ENCODE measurements at regions not wholly inside any gene's neighbourhood (a gene's known extent, or its start where the extent isn't known, plus 50 kb on each side); places are given as distances from the start of the nearest gene placed in this dataset.

DNA sequence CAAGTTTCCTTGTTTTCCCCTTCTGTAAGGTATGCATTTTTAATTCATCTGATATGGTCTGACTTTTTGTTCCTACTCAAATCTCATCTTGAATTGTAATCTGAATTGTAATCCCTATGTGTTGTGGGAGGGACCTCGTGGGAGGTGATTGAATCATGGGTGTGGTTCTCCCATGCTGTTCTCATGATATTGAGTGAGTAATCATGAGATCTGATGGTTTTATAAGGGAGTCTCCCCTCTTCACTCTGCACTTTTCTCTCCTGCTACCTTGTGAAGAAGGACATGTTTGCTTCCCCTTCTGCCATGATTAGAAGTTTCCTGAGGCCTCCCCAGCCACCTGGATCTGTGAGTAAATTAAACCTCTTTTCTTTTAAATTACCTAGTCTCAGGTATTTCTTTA lies 476.1 kb downstream of the LPIN1 start:
- no peak for TF ChIP-seq FOXS1 (CRISPR knock-in tag; IDR thresholded peaks at IDR 0.05)
- no peak for TF ChIP-seq ZNF302 (CRISPR knock-in tag; IDR thresholded peaks at IDR 0.05)
- TF ChIP-seq ZC3H11A (IDR thresholded peaks at IDR 0.05): no peak
- no peak for TF ChIP-seq SREBF2 (IDR thresholded peaks at IDR 0.05)
- no peak for TF ChIP-seq POLR2AphosphoS2 (conservative IDR thresholded peaks at IDR 0.05; ENCODE audit: low read length)
- no peak for TF ChIP-seq HOXB13 (CRISPR knock-in tag; IDR thresholded peaks at IDR 0.05; ENCODE audit: low read depth)
- TF ChIP-seq ESRRA (IDR thresholded peaks at IDR 0.05; ENCODE audit: borderline replicate concordance, low read length): no peak
- TF ChIP-seq, protein P1, sequence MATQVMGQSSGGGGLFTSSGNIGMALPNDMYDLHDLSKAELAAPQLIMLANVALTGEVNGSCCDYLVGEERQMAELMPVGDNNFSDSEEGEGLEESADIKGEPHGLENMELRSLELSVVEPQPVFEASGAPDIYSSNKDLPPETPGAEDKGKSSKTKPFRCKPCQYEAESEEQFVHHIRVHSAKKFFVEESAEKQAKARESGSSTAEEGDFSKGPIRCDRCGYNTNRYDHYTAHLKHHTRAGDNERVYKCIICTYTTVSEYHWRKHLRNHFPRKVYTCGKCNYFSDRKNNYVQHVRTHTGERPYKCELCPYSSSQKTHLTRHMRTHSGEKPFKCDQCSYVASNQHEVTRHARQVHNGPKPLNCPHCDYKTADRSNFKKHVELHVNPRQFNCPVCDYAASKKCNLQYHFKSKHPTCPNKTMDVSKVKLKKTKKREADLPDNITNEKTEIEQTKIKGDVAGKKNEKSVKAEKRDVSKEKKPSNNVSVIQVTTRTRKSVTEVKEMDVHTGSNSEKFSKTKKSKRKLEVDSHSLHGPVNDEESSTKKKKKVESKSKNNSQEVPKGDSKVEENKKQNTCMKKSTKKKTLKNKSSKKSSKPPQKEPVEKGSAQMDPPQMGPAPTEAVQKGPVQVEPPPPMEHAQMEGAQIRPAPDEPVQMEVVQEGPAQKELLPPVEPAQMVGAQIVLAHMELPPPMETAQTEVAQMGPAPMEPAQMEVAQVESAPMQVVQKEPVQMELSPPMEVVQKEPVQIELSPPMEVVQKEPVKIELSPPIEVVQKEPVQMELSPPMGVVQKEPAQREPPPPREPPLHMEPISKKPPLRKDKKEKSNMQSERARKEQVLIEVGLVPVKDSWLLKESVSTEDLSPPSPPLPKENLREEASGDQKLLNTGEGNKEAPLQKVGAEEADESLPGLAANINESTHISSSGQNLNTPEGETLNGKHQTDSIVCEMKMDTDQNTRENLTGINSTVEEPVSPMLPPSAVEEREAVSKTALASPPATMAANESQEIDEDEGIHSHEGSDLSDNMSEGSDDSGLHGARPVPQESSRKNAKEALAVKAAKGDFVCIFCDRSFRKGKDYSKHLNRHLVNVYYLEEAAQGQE (IDR thresholded peaks at IDR 0.05): no peak
- TF ChIP-seq RFX5 (IDR thresholded peaks at IDR 0.05): no peak
- no peak for TF ChIP-seq CHD2 (IDR thresholded peaks at IDR 0.05; ENCODE audit: low read length, partially characterized antibody)
- TF ChIP-seq, protein P2, sequence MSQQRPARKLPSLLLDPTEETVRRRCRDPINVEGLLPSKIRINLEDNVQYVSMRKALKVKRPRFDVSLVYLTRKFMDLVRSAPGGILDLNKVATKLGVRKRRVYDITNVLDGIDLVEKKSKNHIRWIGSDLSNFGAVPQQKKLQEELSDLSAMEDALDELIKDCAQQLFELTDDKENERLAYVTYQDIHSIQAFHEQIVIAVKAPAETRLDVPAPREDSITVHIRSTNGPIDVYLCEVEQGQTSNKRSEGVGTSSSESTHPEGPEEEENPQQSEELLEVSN (IDR thresholded peaks at IDR 0.05; ENCODE audit: borderline replicate concordance, low read depth): no peak
- TF ChIP-seq FOSB (CRISPR knock-in tag; IDR thresholded peaks at IDR 0.05): no peak
- TF ChIP-seq, protein P3, sequence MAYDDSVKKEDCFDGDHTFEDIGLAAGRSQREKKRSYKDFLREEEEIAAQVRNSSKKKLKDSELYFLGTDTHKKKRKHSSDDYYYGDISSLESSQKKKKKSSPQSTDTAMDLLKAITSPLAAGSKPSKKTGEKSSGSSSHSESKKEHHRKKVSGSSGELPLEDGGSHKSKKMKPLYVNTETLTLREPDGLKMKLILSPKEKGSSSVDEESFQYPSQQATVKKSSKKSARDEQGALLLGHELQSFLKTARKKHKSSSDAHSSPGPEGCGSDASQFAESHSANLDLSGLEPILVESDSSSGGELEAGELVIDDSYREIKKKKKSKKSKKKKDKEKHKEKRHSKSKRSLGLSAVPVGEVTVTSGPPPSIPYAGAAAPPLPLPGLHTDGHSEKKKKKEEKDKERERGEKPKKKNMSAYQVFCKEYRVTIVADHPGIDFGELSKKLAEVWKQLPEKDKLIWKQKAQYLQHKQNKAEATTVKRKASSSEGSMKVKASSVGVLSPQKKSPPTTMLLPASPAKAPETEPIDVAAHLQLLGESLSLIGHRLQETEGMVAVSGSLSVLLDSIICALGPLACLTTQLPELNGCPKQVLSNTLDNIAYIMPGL (CRISPR knock-in tag; IDR thresholded peaks at IDR 0.05; ENCODE audit: borderline replicate concordance): no peak
- Histone ChIP-seq H3K4me1 (no peaks in the 10 kb centered on the region), H3K4me2 (no peak overlapping the region), H3K27ac (no peak overlapping the region), H3K4me3 (no peak overlapping the region), H3K9me3 (peaks cover 3% of the 10 kb centered on the region; the same call in 1 of the 3 replicates)
- 6% methylated on average over 1 of the region's 1 CpG for WGBS (ENCODE audit: missing lambda C conversion rate)
- POLR2A ChIA-PET: no interaction called here
- FAIRE-seq (no peak), DNase-seq (ENCODE audit: low read depth in 1 of 2, low spot score in 1 of 2) (no peak), ATAC-seq (no peak)
- CTCF ChIA-PET: interaction anchor here (0.9 kb wide), 1 partner anchor 14 kb away, joined by 3 read pairs; no protein-coding TSS in a partner anchor

DNA sequence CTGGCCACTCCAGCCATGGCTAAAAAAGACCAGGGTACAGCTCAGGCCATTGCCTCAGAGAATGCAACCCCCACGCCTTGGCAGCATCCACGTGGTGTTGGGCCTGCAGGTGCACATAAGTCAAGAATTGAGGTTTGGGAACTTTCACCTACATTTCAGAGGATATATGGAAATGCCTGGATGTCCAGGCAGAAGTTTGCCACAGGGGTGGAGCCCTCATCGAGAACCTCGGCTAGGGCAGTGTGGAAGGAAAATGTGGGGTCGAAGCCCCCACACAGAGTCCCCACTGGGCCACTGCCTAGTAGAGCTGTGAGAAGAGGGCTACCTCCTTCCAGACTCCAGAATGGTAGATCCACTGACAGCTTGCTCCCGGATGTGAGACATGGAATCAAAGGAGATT lies 477.3 kb downstream of the LPIN1 start:
- FAIRE-seq: no peak
- no peak overlapping the region for H3K4me3 ChIP-seq
- peaks cover 3% of the 10 kb centered on the region; the same call in 1 of the 3 replicates for H3K9me3 ChIP-seq
- no peak for ATAC-seq
- ChIA-PET CTCF (interaction anchor here (0.9 kb wide), 1 partner anchor 13 kb away, joined by 3 read pairs; no protein-coding TSS in a partner anchor), POLR2A (no interaction called here)
- no peak overlapping the region for H3K27ac ChIP-seq
- 1% methylated on average over 6 of the region's 6 CpGs for WGBS (ENCODE audit: missing lambda C conversion rate)
- TF ChIP-seq POLR2A (IDR thresholded peaks at IDR 0.05; ENCODE audit: low read length) (no peak), RCOR1 (IDR thresholded peaks at IDR 0.05; ENCODE audit: low read depth, low read length) (no peak), RNF2 (IDR thresholded peaks at IDR 0.05; ENCODE audit: borderline replicate concordance, low read depth) (no peak), CHD4 (IDR thresholded peaks at IDR 0.05; ENCODE audit: borderline replicate concordance) (no peak), NR3C1 (IDR thresholded peaks at IDR 0.05) (no peak), KDM1A (IDR thresholded peaks at IDR 0.05; ENCODE audit: low read depth) (no peak), ZFP36 (IDR thresholded peaks at IDR 0.05; ENCODE audit: borderline replicate concordance, partially characterized antibody) (no peak), ZNF302 (CRISPR knock-in tag; IDR thresholded peaks at IDR 0.05) (no peak), GATA3 (IDR thresholded peaks at IDR 0.05; ENCODE audit: borderline replicate concordance) (no peak), KDM5A (IDR thresholded peaks at IDR 0.05) (no peak)
- TF ChIP-seq, protein P4, sequence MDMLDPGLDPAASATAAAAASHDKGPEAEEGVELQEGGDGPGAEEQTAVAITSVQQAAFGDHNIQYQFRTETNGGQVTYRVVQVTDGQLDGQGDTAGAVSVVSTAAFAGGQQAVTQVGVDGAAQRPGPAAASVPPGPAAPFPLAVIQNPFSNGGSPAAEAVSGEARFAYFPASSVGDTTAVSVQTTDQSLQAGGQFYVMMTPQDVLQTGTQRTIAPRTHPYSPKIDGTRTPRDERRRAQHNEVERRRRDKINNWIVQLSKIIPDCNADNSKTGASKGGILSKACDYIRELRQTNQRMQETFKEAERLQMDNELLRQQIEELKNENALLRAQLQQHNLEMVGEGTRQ (IDR thresholded peaks at IDR 0.05): no peak
- TF ChIP-seq, protein P5, sequence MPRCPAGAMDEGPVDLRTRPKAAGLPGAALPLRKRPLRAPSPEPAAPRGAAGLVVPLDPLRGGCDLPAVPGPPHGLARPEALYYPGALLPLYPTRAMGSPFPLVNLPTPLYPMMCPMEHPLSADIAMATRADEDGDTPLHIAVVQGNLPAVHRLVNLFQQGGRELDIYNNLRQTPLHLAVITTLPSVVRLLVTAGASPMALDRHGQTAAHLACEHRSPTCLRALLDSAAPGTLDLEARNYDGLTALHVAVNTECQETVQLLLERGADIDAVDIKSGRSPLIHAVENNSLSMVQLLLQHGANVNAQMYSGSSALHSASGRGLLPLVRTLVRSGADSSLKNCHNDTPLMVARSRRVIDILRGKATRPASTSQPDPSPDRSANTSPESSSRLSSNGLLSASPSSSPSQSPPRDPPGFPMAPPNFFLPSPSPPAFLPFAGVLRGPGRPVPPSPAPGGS (IDR thresholded peaks at IDR 0.05): no peak
- no peaks in the 10 kb centered on the region for H3K4me1 ChIP-seq
- DNase-seq (ENCODE audit: low read depth in 1 of 2, low spot score in 1 of 2): no peak
- H3K4me2 ChIP-seq: no peak overlapping the region

All from A549 (cell line).